GM12878 (cell line): ENCODE measurements at regions not wholly inside any gene's neighbourhood (a gene's known extent, or its start where the extent isn't known, plus 50 kb on each side); places are given as distances from the start of the nearest gene placed in this dataset.

Source experiments
- ATAC-seq: fragments of 200-7000 bp; cut with Tn5 transposase; 3 replicates; pipeline ENCODE4 v1.9.1; 2020; ENCODE audit warnings: mild to moderate bottlenecking, moderate library complexity
- BruUV-seq: library from RNA; stranded (reverse); fragments of 400-500 nt; replicated peaks from 2 replicates; lab custom pipeline; 2021; lab: Mats Ljungman, UMichigan
- CTCF ChIA-PET: fragments of 300-600 bp; sonication (Branson Sonifier 250); formaldehyde crosslinking; extraction: SDS; loops from one replicate; lab custom pipeline; 2021; ENCODE audit warnings: inconsistent platforms; lab: Yijun Ruan, JAX
- POLR2A ChIA-PET: fragments of 350-600 bp; formaldehyde crosslinking; extraction: SDS; loops from one replicate; lab custom pipeline; 2021; ENCODE audit warnings: inconsistent platforms; lab: Charles Lee
- RAD21 ChIA-PET: fragments of 300-600 bp; sonication (Branson Sonifier 250); formaldehyde crosslinking; loops from one replicate; lab custom pipeline; 2023; ENCODE audit warnings: antibody characterized with exemption; ENCODE audit not compliant: unreplicated experiment; lab: Charles Lee
- SMC1A ChIA-PET: fragments of 300-600 bp; sonication (Branson Sonifier 250); formaldehyde crosslinking; loops from one replicate; lab custom pipeline; 2023; ENCODE audit not compliant: unreplicated experiment, uncharacterized antibody; lab: Charles Lee
- DNase-seq: peaks from one replicate; pipeline ENCODE4 v3.0.0-alpha.2; 2011; ENCODE audit warnings: low read depth, low spot score
- FAIRE-seq: peaks from 3 replicates; lab custom pipeline; 2011; peaks lifted over from hg19 to GRCh38; lab: Jason Lieb, UNC
- H2AFZ ChIP-seq: 2 replicates; pipeline ENCODE4 v1.6.0; 2011; ENCODE audit warnings: low read depth, low read length, control low read depth; ENCODE audit not compliant: control insufficient read depth
- H3K27ac ChIP-seq: 2 replicates; pipeline ENCODE4 v1.5.1; 2011; ENCODE audit warnings: control low read depth; ENCODE audit not compliant: control insufficient read depth, insufficient read depth
- H3K27me3 ChIP-seq, 2 experiments: replicated peaks in 1 of 2; 2 replicates each; pipeline versions ENCODE4 v1.6.0 to v1.6.1; 2011; ENCODE audit warnings: low read length in 1 of 2; ENCODE audit not compliant: control insufficient read depth in 2 of 2, insufficient read depth in 2 of 2
- H3K36me3 ChIP-seq, 2 experiments: 2 replicates each; pipeline ENCODE4 v1.5.1; 2011; ENCODE audit warnings: low read length in 1 of 2; ENCODE audit not compliant: control insufficient read depth in 2 of 2, insufficient read depth in 2 of 2
- H3K4me1 ChIP-seq: 2 replicates; pipeline ENCODE4 v1.6.1; 2011; ENCODE audit warnings: mild to moderate bottlenecking, low read length, moderate library complexity, mixed read lengths; ENCODE audit not compliant: control insufficient read depth, insufficient read depth
- H3K4me2 ChIP-seq: 2 replicates; pipeline ENCODE4 v1.6.0; 2011; ENCODE audit warnings: control low read depth; ENCODE audit not compliant: control insufficient read depth, insufficient read depth
- H3K4me3 ChIP-seq: fragments of 200-600 bp; sonication (generic); 2 replicates; pipeline ENCODE4 v1.5.1; 2016
- H3K79me2 ChIP-seq: 2 replicates; pipeline ENCODE4 v1.6.0; 2011; ENCODE audit warnings: low read length; ENCODE audit not compliant: control insufficient read depth, insufficient read depth
- H3K9ac ChIP-seq: 2 replicates; pipeline ENCODE4 v1.8.0; 2011; ENCODE audit warnings: low read length, control low read depth, mixed read lengths; ENCODE audit not compliant: control insufficient read depth, insufficient read depth
- H3K9me3 ChIP-seq: replicated peaks from 3 replicates; pipeline ENCODE4 v1.5.1; 2011; ENCODE audit warnings: mild to moderate bottlenecking, low read length; ENCODE audit not compliant: control insufficient read depth, insufficient read depth
- H4K20me1 ChIP-seq: 2 replicates; pipeline ENCODE4 v1.6.0; 2011; ENCODE audit not compliant: control insufficient read depth, insufficient read depth
- BHLHE40 ChIP-seq, 2 experiments: fragments of 450-650 bp in 1 of 2; IDR thresholded peaks; 2 replicates each; pipeline ENCODE4 v1.6.1; 2011 to 2017; ENCODE audit warnings: low read depth in 2 of 2, borderline replicate concordance in 1 of 2, improper control_type of control experiment in 1 of 2, low read length in 1 of 2, mild to moderate bottlenecking in 1 of 2
- DPF2 ChIP-seq: fragments of 450-650 bp; IDR thresholded peaks from 2 replicates; pipeline ENCODE4 v1.6.1; 2017; ENCODE audit warnings: mild to moderate bottlenecking
- ESRRA ChIP-seq: IDR thresholded peaks from 2 replicates; pipeline ENCODE4 v1.6.1; 2012; ENCODE audit warnings: mild to moderate bottlenecking, low read length, improper control_type of control experiment
- FOS ChIP-seq: IDR thresholded peaks from 3 replicates; pipeline ENCODE4 v1.6.1; 2011; ENCODE audit warnings: borderline replicate concordance; ENCODE audit not compliant: insufficient read length; ENCODE audit errors: extremely low read depth
- LARP7 ChIP-seq: fragments of 450-650 bp; IDR thresholded peaks from 2 replicates; pipeline ENCODE4 v1.6.1; 2017; ENCODE audit warnings: mild to moderate bottlenecking
- SMAD1 ChIP-seq: fragments of 450-650 bp; IDR thresholded peaks from 2 replicates; pipeline ENCODE4 v1.6.1; 2018; ENCODE audit warnings: mild to moderate bottlenecking, low read depth; ENCODE audit not compliant: partially characterized antibody
- SP1 ChIP-seq: IDR thresholded peaks from one replicate; pipeline ENCODE4 v1.6.1; 2011; ENCODE audit warnings: low read depth, low read length
- STAT1 ChIP-seq: fragments of 450-650 bp; conservative IDR thresholded peaks from 2 replicates; pipeline ENCODE4 v1.6.1; 2014; ENCODE audit warnings: antibody characterized with exemption, mild to moderate bottlenecking
- SUPT20H ChIP-seq: IDR thresholded peaks from 2 replicates; pipeline ENCODE4 v1.6.1; 2011; ENCODE audit warnings: low read depth, mild to moderate bottlenecking, low read length, moderate library complexity, borderline replicate concordance; ENCODE audit not compliant: control insufficient read depth
- ZNF274 ChIP-seq: IDR thresholded peaks from one replicate; pipeline ENCODE4 v1.8.0; 2011; ENCODE audit not compliant: insufficient read length, insufficient read depth
- ZZZ3 ChIP-seq: IDR thresholded peaks from 2 replicates; pipeline ENCODE4 v1.6.1; 2011; ENCODE audit warnings: low read depth; ENCODE audit not compliant: control insufficient read depth, insufficient read length
- WGBS: methylation state at CpG from one replicate; pipeline ENCODE4 v1.1.6; 2016; ENCODE audit warnings: low lambda C conversion rate; ENCODE audit not compliant: insufficient replicate concordance, insufficient coverage; ENCODE audit errors: missing lambda C conversion rate; 5-methylcytosine and 5-hydroxymethylcytosine counted together
- in situ Hi-C: fragments of 300-500 bp; cut with MboI; formaldehyde crosslinking; loops from 9 replicates; pipeline ENCODE4 v1.14.3; 2018; ENCODE audit warnings: mixed read lengths
- intact Hi-C: fragments of 100-400 bp; cut with micrococcal nuclease; formaldehyde crosslinking; loops from one replicate; pipeline ENCODE4 v1.14.2; 2022; ENCODE audit not compliant: unreplicated experiment
- TF ChIP-seq, protein P1 (sequence below): IDR thresholded peaks from 2 replicates; pipeline ENCODE4 v1.6.1; 2012; ENCODE audit warnings: low read depth, low read length, improper control_type of control experiment
- TF ChIP-seq, protein P2 (sequence below): IDR thresholded peaks from 2 replicates; pipeline ENCODE4 v1.6.1; 2011; ENCODE audit warnings: low read depth, low read length, improper control_type of control experiment, borderline replicate concordance
- TF ChIP-seq, protein P3 (sequence below): fragments of 450-650 bp; IDR thresholded peaks from 2 replicates; pipeline ENCODE4 v1.6.1; 2017; ENCODE audit warnings: low read depth, mild to moderate bottlenecking, moderate library complexity

DNA sequence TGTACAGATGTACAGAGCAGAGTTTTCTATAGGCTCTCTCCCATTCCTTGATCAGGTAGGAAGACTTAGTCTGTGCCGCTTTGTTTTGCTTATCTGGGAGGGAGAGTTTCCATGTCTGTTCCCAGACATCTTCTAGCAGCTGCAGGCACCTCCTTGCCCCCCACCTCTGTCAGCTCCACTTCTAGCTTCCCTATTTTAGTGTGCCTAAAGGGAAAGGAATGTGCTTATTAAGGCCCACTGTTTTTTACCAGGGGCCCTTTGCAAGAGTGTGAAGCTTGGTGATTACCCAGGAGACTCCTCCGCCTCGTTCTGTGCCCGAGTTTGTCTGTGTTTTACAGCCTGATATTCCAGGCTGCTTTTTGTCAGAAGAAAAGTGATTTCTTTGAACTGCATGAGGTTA is 1984.4 kb downstream of the OLFM4 start:
- Histone ChIP-seq H4K20me1 (no peaks in the 10 kb centered on the region), H3K36me3 (no peaks in the 10 kb centered on the region), H3K27me3 (no peaks in the 10 kb centered on the region), H3K9me3 (no peaks in the 10 kb centered on the region), H3K4me2 (no peak overlapping the region), H3K27ac (no peak overlapping the region), H2AFZ (no peak overlapping the region), H3K79me2 (no peaks in the 10 kb centered on the region), H3K9ac (no peak overlapping the region), H3K4me1 (no peaks in the 10 kb centered on the region), H3K4me3 (no peak overlapping the region)
- POLR2A ChIA-PET = no interaction called here
- no TSS peak for BruUV-seq
- intact Hi-C loops = no loop called here
- no peak for ATAC-seq
- CTCF ChIA-PET = no interaction called here
- FAIRE-seq = no peak
- in situ Hi-C loops = no loop called here
- SMC1A ChIA-PET = no interaction called here
- TF ChIP-seq SMAD1 (no peak), BHLHE40 (IDR thresholded peaks at IDR 0.05; ENCODE audit: borderline replicate concordance in 1 of 2, low read depth in 2 of 2, low read length in 1 of 2) (no peak)
- TF ChIP-seq, protein P1, sequence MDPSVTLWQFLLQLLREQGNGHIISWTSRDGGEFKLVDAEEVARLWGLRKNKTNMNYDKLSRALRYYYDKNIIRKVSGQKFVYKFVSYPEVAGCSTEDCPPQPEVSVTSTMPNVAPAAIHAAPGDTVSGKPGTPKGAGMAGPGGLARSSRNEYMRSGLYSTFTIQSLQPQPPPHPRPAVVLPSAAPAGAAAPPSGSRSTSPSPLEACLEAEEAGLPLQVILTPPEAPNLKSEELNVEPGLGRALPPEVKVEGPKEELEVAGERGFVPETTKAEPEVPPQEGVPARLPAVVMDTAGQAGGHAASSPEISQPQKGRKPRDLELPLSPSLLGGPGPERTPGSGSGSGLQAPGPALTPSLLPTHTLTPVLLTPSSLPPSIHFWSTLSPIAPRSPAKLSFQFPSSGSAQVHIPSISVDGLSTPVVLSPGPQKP = no peak
- no peak for DNase-seq
- RAD21 ChIA-PET = no interaction called here
- 0% methylated on average over 4 of the region's 4 CpGs for WGBS

DNA sequence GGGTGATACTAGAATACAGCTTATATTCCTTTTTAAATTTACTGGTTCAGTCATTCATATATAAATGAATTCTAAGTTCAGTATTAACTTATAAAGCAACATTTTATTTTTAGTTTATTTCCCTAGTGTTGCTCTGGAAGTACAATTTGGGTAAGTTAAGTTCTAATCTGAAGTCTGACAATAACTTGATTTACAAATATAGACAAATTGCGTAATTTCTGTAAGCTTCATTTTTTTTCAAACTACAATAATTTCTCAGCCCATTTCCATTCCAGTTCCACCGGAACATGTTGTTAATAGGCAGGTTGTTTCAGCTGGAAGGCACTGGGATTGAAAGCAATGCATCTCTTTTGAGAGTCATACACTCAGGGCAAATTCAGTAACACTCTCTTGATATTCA is 2000.7 kb downstream of the OLFM4 start:
- no TSS peak for BruUV-seq
- no peaks in the 10 kb centered on the region for H3K4me1 ChIP-seq
- H2AFZ ChIP-seq = no peak overlapping the region
- ChIA-PET POLR2A (no interaction called here), RAD21 (no interaction called here), CTCF (no interaction called here), SMC1A (no interaction called here)
- H3K4me2 ChIP-seq = no peak overlapping the region
- H3K9ac ChIP-seq = no peak overlapping the region
- H3K9me3 ChIP-seq = no peaks in the 10 kb centered on the region; the same call in 2 of the 3 replicates
- ATAC-seq (no peak), DNase-seq (no peak), FAIRE-seq (no peak)
- 65% methylated on average over 2 of the region's 2 CpGs for WGBS
- H3K36me3 ChIP-seq = no peaks in the 10 kb centered on the region
- no peak overlapping the region for H3K4me3 ChIP-seq
- no peak overlapping the region for H3K27ac ChIP-seq
- TF ChIP-seq, protein P2, sequence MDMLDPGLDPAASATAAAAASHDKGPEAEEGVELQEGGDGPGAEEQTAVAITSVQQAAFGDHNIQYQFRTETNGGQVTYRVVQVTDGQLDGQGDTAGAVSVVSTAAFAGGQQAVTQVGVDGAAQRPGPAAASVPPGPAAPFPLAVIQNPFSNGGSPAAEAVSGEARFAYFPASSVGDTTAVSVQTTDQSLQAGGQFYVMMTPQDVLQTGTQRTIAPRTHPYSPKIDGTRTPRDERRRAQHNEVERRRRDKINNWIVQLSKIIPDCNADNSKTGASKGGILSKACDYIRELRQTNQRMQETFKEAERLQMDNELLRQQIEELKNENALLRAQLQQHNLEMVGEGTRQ = no peak
- TF ChIP-seq LARP7 (no peak), ESRRA (no peak), SUPT20H (no peak), ZNF274 (no peak), STAT1 (no peak), DPF2 (no peak), SP1 (no peak), FOS (no peak), ZZZ3 (no peak)
- TF ChIP-seq, protein P3, sequence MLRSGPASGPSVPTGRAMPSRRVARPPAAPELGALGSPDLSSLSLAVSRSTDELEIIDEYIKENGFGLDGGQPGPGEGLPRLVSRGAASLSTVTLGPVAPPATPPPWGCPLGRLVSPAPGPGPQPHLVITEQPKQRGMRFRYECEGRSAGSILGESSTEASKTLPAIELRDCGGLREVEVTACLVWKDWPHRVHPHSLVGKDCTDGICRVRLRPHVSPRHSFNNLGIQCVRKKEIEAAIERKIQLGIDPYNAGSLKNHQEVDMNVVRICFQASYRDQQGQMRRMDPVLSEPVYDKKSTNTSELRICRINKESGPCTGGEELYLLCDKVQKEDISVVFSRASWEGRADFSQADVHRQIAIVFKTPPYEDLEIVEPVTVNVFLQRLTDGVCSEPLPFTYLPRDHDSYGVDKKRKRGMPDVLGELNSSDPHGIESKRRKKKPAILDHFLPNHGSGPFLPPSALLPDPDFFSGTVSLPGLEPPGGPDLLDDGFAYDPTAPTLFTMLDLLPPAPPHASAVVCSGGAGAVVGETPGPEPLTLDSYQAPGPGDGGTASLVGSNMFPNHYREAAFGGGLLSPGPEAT = no peak
- in situ Hi-C loops (no loop called here), intact Hi-C loops (no loop called here)
- H3K27me3 ChIP-seq = no peaks in the 10 kb centered on the region
- H4K20me1 ChIP-seq = no peaks in the 10 kb centered on the region
- H3K79me2 ChIP-seq = no peaks in the 10 kb centered on the region
